WI38 (cell line): ENCODE measurements at regions not wholly inside any gene's neighbourhood (a gene's known extent, or its start where the extent isn't known, plus 50 kb on each side); places are given as distances from the start of the nearest gene placed in this dataset.

Experiments used
- H3K4me3 ChIP-seq: 2 replicates; pipeline ENCODE4 v1.5.1; 2011; ENCODE audit warnings: low read depth, mild to moderate bottlenecking, control low read depth, low read length
- TF ChIP-seq, protein P1 (sequence below): IDR thresholded peaks from 2 replicates; pipeline ENCODE4 v1.5.1; 2012; ENCODE audit warnings: low read depth, mild to moderate bottlenecking, control low read depth, low read length

DNA sequence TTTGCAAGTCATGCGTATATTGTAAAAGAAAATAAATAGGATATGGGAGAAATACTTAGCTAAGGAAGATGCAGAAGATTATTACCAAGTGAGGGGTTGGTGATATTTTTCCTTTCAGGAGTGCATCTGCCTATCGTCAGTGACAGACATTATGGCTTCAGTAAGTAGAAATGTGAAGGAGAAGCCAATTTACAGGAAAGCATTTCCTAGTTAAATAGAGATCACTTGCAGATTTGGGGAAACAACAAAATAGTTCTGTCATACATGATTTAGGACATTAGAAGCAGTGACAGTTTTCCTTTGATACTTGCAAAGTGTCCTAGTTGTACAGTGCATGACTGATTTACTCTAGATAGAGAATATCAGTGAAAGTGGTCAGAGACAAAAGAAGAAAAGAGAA is 747.8 kb upstream of the KLHL1 start:
- TF ChIP-seq, protein P1, sequence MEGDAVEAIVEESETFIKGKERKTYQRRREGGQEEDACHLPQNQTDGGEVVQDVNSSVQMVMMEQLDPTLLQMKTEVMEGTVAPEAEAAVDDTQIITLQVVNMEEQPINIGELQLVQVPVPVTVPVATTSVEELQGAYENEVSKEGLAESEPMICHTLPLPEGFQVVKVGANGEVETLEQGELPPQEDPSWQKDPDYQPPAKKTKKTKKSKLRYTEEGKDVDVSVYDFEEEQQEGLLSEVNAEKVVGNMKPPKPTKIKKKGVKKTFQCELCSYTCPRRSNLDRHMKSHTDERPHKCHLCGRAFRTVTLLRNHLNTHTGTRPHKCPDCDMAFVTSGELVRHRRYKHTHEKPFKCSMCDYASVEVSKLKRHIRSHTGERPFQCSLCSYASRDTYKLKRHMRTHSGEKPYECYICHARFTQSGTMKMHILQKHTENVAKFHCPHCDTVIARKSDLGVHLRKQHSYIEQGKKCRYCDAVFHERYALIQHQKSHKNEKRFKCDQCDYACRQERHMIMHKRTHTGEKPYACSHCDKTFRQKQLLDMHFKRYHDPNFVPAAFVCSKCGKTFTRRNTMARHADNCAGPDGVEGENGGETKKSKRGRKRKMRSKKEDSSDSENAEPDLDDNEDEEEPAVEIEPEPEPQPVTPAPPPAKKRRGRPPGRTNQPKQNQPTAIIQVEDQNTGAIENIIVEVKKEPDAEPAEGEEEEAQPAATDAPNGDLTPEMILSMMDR = no peak

DNA sequence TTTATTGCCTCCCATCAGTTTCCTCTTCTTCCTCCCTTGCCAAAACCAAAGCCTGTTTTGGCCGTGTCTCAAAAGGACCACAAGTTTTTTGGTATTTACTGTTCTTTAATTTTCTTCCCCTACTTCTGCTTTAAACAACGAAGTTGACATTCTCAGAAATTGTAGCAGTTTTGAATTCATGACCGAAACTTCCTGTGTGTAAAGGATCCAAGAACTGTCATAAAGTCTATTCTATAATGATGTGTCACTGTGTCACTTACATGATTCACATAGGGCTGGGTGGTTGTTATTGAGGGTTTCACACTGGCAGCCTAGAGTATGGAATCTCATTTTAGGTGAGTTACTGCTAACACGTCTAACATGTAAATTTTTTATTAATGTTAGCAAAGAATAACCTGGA is 741.0 kb upstream of the KLHL1 start:
- TF ChIP-seq, protein P1 = no peak
- H3K4me3 ChIP-seq = no peak overlapping the region

More for the DNA sequence above, 747.8 kb upstream of the KLHL1 start:
- H3K4me3 ChIP-seq = no peak overlapping the region

DNA sequence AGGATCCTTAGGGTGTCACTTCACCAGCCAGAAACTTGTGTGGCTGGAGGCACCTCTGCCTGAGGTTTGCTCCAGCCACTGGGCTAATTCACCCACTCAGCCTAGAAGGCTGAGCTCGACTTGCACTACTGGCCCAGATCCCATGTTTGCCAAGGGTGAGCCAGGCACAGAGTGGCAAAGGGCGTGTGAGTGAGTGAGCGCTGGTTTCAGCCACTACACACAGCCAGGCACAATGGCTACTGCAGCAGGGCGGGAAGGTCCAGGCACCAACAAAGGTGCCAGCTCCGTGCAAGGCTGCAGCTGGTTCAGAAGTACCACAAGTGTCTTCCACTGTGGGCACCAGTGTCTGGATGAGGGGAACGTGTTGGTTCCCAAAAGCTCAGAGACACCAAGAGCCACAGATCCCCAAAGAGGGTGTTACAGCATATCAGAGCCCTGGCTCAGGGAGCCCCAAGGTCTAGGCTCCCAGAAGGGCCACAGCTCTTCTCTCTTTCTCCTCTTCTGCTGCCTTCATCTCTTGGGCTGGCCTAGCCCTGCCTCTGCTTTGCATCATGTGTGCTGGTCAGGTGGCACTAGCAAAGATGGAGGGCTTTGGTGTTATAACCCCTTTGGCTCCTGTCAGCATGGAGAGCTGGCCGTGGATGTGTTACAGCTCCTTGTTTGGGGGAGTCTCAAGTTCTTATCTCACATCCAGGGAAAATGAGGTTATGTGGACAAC is 736.3 kb upstream of the KLHL1 start:
- TF ChIP-seq, protein P1 = no peak
- no peak overlapping the region for H3K4me3 ChIP-seq

DNA sequence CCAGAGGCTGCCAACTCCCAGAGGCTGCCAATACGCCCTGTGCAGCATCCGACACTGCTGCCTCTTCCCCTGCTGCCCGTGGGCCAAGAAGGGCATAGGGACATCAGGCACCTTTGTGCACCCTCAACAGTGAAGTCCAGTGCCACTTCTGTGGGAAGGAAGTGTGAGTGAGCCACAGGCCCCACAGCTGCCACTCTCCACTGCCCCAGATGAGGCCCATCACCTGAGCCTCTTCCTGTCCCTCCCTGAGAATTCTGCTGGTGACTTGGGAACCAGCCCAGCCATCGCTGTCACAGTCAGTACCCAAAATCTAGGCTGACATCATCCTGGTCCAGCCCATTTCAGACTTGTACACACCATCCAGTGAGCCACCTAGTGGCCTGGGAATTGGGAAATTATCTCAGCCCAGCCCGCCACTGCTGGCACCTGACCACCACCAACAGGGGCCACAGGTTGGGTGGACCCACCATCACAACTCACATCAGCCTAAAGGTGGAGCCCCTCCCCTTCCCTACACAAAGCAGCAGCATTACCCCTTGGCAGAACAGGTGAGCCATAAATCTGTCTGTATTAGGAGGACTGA is 733.9 kb upstream of the KLHL1 start:
- TF ChIP-seq, protein P1 = no peak

DNA sequence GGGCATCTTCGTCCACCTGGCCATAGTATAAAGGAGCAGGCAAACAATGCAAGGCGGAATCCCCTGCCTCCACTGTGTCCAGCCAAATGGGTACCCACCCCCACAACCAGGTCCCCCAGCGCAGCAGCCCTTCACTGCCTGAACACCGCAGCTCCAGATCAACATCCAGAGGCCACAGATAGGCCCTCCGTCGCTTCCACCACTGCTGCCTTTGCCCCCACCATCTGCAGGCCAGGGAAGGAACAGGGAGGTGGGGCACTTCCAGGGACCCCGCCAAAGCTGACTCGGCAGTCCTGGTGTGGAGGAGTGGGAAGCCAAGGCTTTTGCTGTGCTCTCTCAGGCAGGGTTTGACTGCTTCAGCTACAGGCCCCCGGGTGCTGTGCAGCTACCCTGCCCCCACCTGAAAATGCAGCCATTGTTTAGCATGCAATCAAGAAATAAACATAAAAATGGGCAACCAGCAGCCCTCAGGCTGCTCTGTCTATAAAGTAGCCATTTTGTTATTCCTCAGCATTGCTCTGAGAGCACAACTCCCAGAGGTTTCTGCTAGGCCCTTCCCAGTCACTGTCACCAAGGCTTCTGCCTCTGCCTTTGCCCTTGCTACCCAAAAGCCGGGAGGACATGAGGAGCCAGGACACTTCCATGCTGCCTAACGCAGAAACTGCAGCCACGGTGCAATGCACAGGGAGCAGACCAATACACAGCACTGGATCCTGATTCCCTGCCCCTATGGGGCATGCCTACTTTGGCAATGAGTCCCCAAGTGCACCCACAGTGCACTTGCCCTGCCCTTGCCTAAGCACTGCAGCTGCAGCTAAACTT is 733.2 kb upstream of the KLHL1 start:
- TF ChIP-seq, protein P1 = no peak
- no peak overlapping the region for H3K4me3 ChIP-seq

More for the DNA sequence above, 733.9 kb upstream of the KLHL1 start:
- H3K4me3 ChIP-seq = no peak overlapping the region

DNA sequence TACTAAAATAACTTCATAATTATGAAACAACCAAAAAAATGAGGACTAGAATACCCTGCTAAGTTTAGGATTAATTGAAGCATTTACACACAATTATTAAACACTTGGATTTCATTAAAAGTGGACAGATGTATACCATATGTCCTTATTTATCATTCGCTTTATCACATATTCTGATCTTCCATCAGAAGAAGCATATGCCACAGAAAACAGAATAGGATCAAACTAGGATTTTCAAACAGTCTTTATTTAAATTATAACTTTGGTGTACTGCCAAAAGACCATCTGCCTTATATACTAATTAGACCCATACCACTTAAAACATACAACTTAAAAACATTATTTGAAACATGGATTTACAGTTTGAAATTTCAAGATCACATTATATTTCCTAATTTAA is 727.1 kb upstream of the KLHL1 start:
- H3K4me3 ChIP-seq = no peak overlapping the region
- TF ChIP-seq, protein P1 = no peak

DNA sequence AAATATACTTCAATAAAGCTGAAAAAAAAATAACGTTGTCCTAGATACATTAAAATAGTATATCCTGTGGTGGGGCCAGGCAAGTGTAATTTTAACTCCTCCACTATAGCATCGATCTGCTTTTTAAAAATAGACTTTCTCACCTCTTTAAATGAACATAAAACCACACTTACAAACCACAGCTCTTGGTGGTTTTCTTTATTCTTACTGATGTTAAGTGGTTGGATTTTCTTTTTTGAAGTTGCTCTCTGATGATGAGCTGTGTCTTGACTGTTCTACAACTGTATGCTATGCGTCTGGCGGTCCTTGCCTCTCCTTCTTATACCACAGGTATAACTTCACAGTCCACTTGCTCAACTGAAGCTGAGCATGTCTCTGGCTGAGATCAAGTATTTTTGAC is 721.5 kb upstream of the KLHL1 start:
- TF ChIP-seq, protein P1 = no peak
- no peak overlapping the region for H3K4me3 ChIP-seq
